Subcutaneous abdominal adipose tissue (tissue), 5 donors: ENCODE measurements at regions not wholly inside any gene's neighbourhood (a gene's known extent, or its start where the extent isn't known, plus 50 kb on each side); places are given as distances from the start of the nearest gene placed in this dataset.

Experiments used
- H3K27ac ChIP-seq: one replicate; pipeline ENCODE4 v1.7.0; 2013; ENCODE audit warnings: low read depth, mild to moderate bottlenecking, inconsistent platforms, low read length, moderate library complexity
- H3K27me3 ChIP-seq, 5 donors: one replicate each; pipeline ENCODE4 v1.7.0; 2013; ENCODE audit warnings: low read length in 5 of 5, inconsistent platforms in 1 of 5; ENCODE audit not compliant: control insufficient read depth in 5 of 5, insufficient read depth in 4 of 5
- H3K36me3 ChIP-seq, 5 donors: one replicate each; pipeline ENCODE4 v1.7.0; 2013; ENCODE audit warnings: low read length in 5 of 5; ENCODE audit not compliant: control insufficient read depth in 5 of 5, insufficient read depth in 5 of 5
- H3K4me1 ChIP-seq, 5 donors: one replicate each; pipeline ENCODE4 v1.7.0; 2013; ENCODE audit warnings: low read length in 5 of 5, mild to moderate bottlenecking in 3 of 5, moderate library complexity in 1 of 5; ENCODE audit not compliant: control insufficient read depth in 5 of 5, insufficient read depth in 5 of 5
- H3K4me3 ChIP-seq, 5 donors: one replicate each; pipeline ENCODE4 v1.7.0; 2013; ENCODE audit warnings: low read length in 5 of 5, low read depth in 1 of 5
- H3K9ac ChIP-seq, 5 donors: one replicate each; pipeline ENCODE4 v1.7.0; 2013; ENCODE audit warnings: low read length in 5 of 5, mild to moderate bottlenecking in 4 of 5, moderate library complexity in 3 of 5
- H3K9me3 ChIP-seq, 5 donors: one replicate each; pipeline ENCODE4 v1.7.0; 2013; ENCODE audit warnings: low read length in 5 of 5; ENCODE audit not compliant: control insufficient read depth in 5 of 5
- donor health status: healthy.
- donor health status: healthy.
- donor health status: healthy.
- donor health status: healthy.
- donor health status: healthy.

- Histone ChIP-seq H3K4me1 (no peaks in the 10 kb centered on the region), H3K9ac (no peak overlapping the region), H3K4me3 (no peak overlapping the region), H3K27ac (no peak overlapping the region), H3K36me3 (no peaks in the 10 kb centered on the region), H3K9me3 (peaks cover 5 to 19% (median 14%) of the 10 kb centered on the region in 5 donors), H3K27me3 (peaks cover 0 to 9% (median 5%) of the 10 kb centered on the region in 5 donors)
Measured at GRCh38 chr15:79230766-79231165, 51.8 kb upstream of the ANKRD34C start.

DNA sequence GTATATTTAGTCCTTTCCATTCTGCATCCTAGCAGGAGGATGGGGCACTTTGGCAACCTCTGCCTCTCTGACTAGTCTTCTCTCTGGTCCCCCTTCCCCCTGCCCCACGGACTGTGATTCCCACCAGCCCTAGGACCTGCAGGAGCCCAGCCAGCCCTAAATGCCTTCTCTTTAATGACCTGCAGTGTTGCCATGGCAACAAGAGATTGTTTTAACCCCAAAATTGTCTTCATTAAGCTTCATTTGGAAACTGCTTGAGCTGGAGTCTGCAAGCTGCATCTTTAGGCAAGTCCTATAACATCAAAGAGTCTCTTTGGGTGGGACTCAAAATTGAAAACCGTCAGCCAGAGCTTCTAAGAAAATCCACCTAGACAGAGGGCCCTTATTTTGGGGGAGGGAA lies 59.7 kb upstream of the ANKRD34C start:
- no peak overlapping the region for H3K27ac ChIP-seq
- no peak overlapping the region for H3K9ac ChIP-seq
- no peaks in the 10 kb centered on the region for H3K4me1 ChIP-seq
- peaks cover 6 to 22% (median 8%) of the 10 kb centered on the region in 5 donors for H3K27me3 ChIP-seq
- H3K9me3 ChIP-seq = peaks cover 0 to 6% (median 2%) of the 10 kb centered on the region in 5 donors
- H3K36me3 ChIP-seq = no peaks in the 10 kb centered on the region
- H3K4me3 ChIP-seq = no peak overlapping the region

GRCh38 chr15:79221696-79222095 lies 60.8 kb upstream of the ANKRD34C start:
- H3K9me3 ChIP-seq = peaks cover 6 to 10% (median 9%) of the 10 kb centered on the region in 5 donors
- H3K27me3 ChIP-seq = peaks cover 3 to 22% (median 7%) of the 10 kb centered on the region in 5 donors
- no peak overlapping the region for H3K9ac ChIP-seq
- no peak overlapping the region for H3K27ac ChIP-seq
- no peaks in the 10 kb centered on the region for H3K36me3 ChIP-seq
- no peak overlapping the region for H3K4me3 ChIP-seq
- H3K4me1 ChIP-seq = no peaks in the 10 kb centered on the region

GRCh38 chr15:79219393-79220056 lies 63.0 kb upstream of the ANKRD34C start:
- no peak overlapping the region for H3K27ac ChIP-seq
- H3K9ac ChIP-seq = no peak overlapping the region
- no peaks in the 10 kb centered on the region for H3K36me3 ChIP-seq
- H3K4me1 ChIP-seq = no peaks in the 10 kb centered on the region
- no peak overlapping the region for H3K4me3 ChIP-seq
- H3K27me3 ChIP-seq = peaks cover 0 to 23% (median 10%) of the 10 kb centered on the region in 5 donors
- peaks cover 6 to 10% (median 7%) of the 10 kb centered on the region in 5 donors for H3K9me3 ChIP-seq

- H3K4me3 ChIP-seq = no peak overlapping the region
- H3K27ac ChIP-seq = no peak overlapping the region
- no peak overlapping the region for H3K9ac ChIP-seq
- no peaks in the 10 kb centered on the region for H3K4me1 ChIP-seq
- peaks cover 6 to 10% (median 7%) of the 10 kb centered on the region in 5 donors for H3K9me3 ChIP-seq
- H3K36me3 ChIP-seq = no peaks in the 10 kb centered on the region
- H3K27me3 ChIP-seq = peaks cover 0 to 30% (median 13%) of the 10 kb centered on the region in 5 donors
Measured at GRCh38 chr15:79218588-79219200, 63.8 kb upstream of the ANKRD34C start.

GRCh38 chr15:79213650-79214049 lies 68.9 kb upstream of the ANKRD34C start:
- H3K36me3 ChIP-seq = no peaks in the 10 kb centered on the region
- H3K4me3 ChIP-seq = no peak overlapping the region
- H3K4me1 ChIP-seq = no peaks in the 10 kb centered on the region
- H3K27ac ChIP-seq = no peak overlapping the region
- no peak overlapping the region for H3K9ac ChIP-seq
- peaks cover 6 to 10% (median 7%) of the 10 kb centered on the region in 5 donors for H3K9me3 ChIP-seq
- H3K27me3 ChIP-seq = peaks cover 8 to 43% (median 29%) of the 10 kb centered on the region in 5 donors

GRCh38 chr15:79212589-79213157 lies 69.8 kb upstream of the ANKRD34C start:
- no peaks in the 10 kb centered on the region for H3K36me3 ChIP-seq
- no peak overlapping the region for H3K27ac ChIP-seq
- peaks cover 8 to 45% (median 31%) of the 10 kb centered on the region in 5 donors for H3K27me3 ChIP-seq
- H3K9me3 ChIP-seq = peaks cover 5 to 10% (median 6%) of the 10 kb centered on the region in 5 donors
- H3K4me3 ChIP-seq = no peak overlapping the region
- H3K9ac ChIP-seq = no peak overlapping the region
- H3K4me1 ChIP-seq = no peaks in the 10 kb centered on the region

DNA sequence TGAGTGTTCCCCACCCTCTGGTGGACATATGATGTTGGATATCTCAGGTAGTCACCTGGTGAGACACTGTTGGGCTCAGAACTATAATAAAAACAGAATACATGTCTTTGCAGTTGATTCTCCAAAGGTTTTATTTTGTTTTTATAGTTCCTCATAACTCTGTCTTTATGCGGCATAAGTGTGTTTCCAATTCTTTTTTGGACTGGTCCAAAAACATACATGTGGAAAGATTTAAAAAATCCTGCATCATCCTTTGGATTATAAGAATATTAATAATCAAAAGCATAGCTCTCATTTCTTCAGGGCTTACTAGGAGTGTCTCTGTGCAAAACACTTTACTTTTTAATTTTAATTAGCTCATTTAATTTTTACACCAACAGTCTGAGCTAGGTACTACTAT lies 71.0 kb upstream of the ANKRD34C start:
- no peaks in the 10 kb centered on the region for H3K36me3 ChIP-seq
- H3K9ac ChIP-seq = no peak overlapping the region
- no peak overlapping the region for H3K27ac ChIP-seq
- H3K4me1 ChIP-seq = no peaks in the 10 kb centered on the region
- peaks cover 9 to 48% (median 31%) of the 10 kb centered on the region in 5 donors for H3K27me3 ChIP-seq
- H3K4me3 ChIP-seq = no peak overlapping the region
- H3K9me3 ChIP-seq = no peaks in the 10 kb centered on the region

- no peak overlapping the region for H3K27ac ChIP-seq
- no peak overlapping the region for H3K9ac ChIP-seq
- H3K4me3 ChIP-seq = no peak overlapping the region
- no peaks in the 10 kb centered on the region for H3K4me1 ChIP-seq
- H3K36me3 ChIP-seq = no peaks in the 10 kb centered on the region
- H3K27me3 ChIP-seq = peaks cover 23 to 55% (median 41%) of the 10 kb centered on the region in 5 donors
- H3K9me3 ChIP-seq = no peaks in the 10 kb centered on the region
Measured at GRCh38 chr15:79209690-79210089, 72.8 kb upstream of the ANKRD34C start.

DNA sequence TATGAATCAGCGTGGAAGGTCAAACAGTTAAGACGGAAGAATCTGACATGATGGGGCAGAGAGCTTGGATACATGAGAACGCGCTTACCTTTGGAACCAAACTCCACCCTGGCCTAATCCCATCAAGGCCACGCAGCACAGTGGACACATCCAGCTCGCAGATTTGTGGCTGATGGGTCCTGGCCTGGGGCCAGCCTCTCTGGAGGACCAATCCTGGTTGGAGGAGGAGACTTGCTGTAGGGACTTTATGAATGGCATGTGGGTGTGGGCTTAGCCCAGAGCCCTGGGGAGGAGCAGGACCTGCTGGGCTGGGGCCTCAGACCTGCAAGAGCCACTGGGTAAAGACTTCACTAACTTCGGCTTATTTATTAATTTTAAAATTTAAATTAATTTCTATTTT lies 73.4 kb upstream of the ANKRD34C start:
- Histone ChIP-seq H3K4me3 (no peak overlapping the region), H3K36me3 (no peaks in the 10 kb centered on the region), H3K9me3 (no peaks in the 10 kb centered on the region), H3K27ac (no peak overlapping the region), H3K27me3 (peaks cover 23 to 53% (median 44%) of the 10 kb centered on the region in 5 donors), H3K4me1 (no peaks in the 10 kb centered on the region), H3K9ac (no peak overlapping the region)
